Transverse colon (tissue), 4 donors: ENCODE measurements at regions not wholly inside any gene's neighbourhood (a gene's known extent, or its start where the extent isn't known, plus 50 kb on each side); places are given as distances from the start of the nearest gene placed in this dataset.

Experiments
- DNase-seq: peaks from one replicate; pipeline ENCODE4 v3.0.0-alpha.2; 2019
- H3K27ac ChIP-seq, 4 donors: fragments of 200-600 bp; sonication (generic); 2 replicates each; pipeline ENCODE4 v1.5.1; 2016 to 2018; ENCODE audit warnings: inconsistent platforms in 4 of 4
- H3K27me3 ChIP-seq: fragments of 200-600 bp; sonication (generic); 2 replicates; pipeline ENCODE4 v1.5.1; 2017; ENCODE audit warnings: inconsistent platforms
- H3K36me3 ChIP-seq, 4 donors: fragments of 200-600 bp; sonication (generic); 2 replicates each; pipeline ENCODE4 v1.5.1; 2017 to 2019; ENCODE audit warnings: inconsistent platforms in 4 of 4
- H3K4me1 ChIP-seq, 4 donors: fragments of 200-600 bp; sonication (generic); 2 replicates each; pipeline ENCODE4 v1.5.1; 2017 to 2020; ENCODE audit warnings: inconsistent platforms in 4 of 4
- H3K4me3 ChIP-seq, 4 donors: fragments of 200-600 bp; sonication (generic); 1 replicate in 1 of 4; 2 replicates in 3 of 4; pipeline versions ENCODE4 v1.5.1 to v1.6.1; 2017 to 2019; ENCODE audit warnings: inconsistent platforms in 4 of 4
- H3K9me3 ChIP-seq, 2 donors: fragments of 200-600 bp; sonication (generic); 2 replicates each; pipeline ENCODE4 v1.5.1; 2017 to 2019; ENCODE audit warnings: inconsistent platforms in 2 of 2
- CTCF ChIP-seq, 5 experiments: fragments of 200-600 bp in 3 of 5; fragments of 450-650 bp in 2 of 5; sonication (generic) in 3 of 5; IDR thresholded peaks; 1 replicate in 2 of 5; 2 replicates in 3 of 5; pipeline ENCODE4 v1.5.1; 2016 to 2017; ENCODE audit warnings: antibody characterized with exemption in 5 of 5, inconsistent platforms in 3 of 5, mild to moderate bottlenecking in 2 of 5, moderate library complexity in 1 of 5
- EP300 ChIP-seq: sonication (generic); formaldehyde crosslinking; IDR thresholded peaks from one replicate; pipeline ENCODE4 v1.6.1; 2017; ENCODE audit warnings: antibody characterized with exemption, low read depth
- POLR2A ChIP-seq: fragments of 450-650 bp; IDR thresholded peaks from one replicate; pipeline ENCODE4 v1.6.1; 2016; ENCODE audit warnings: antibody characterized with exemption, mild to moderate bottlenecking, moderate library complexity
- POLR2AphosphoS5 ChIP-seq, 3 donors: sonication (generic); formaldehyde crosslinking; IDR thresholded peaks; one replicate each; pipeline ENCODE4 v1.6.1; 2016; ENCODE audit warnings: antibody characterized with exemption in 3 of 3
- WGBS, 2 donors: methylation state at CpG; one replicate each; pipeline ENCODE4 v1.1.5; 2018; ENCODE audit warnings: low coverage in 1 of 2; 5-methylcytosine and 5-hydroxymethylcytosine counted together
- in situ Hi-C, 4 donors: fragments of 200-750 bp; cut with MboI; loops; one replicate each; pipeline versions ENCODE4 v1.15.0 to v1.15.1; 2017; ENCODE audit warnings: low sequenced_read_pairs in 3 of 4, low pct_ligation_motif_present in 1 of 4, low pct_unique_long_range_greater_than_20kb in 1 of 4
- intact Hi-C: fragments of 100-400 bp; cut with DNase I; formaldehyde crosslinking; loops from one replicate; pipeline ENCODE4 v1.15.1; 2023; ENCODE audit warnings: low total_unique reads

GRCh38 chr7:118794419-118794818 lies 569.9 kb downstream of the ANKRD7 start:
- Histone ChIP-seq H3K36me3 (no peaks in the 10 kb centered on the region), H3K9me3 (no peaks in the 10 kb centered on the region), H3K27ac (no peak overlapping the region), H3K4me3 (no peak overlapping the region), H3K4me1 (no peaks in the 10 kb centered on the region), H3K27me3 (no peaks in the 10 kb centered on the region)
- in situ Hi-C loops (no loop called here), intact Hi-C loops (no loop called here)
- no peak for TF ChIP-seq CTCF (IDR thresholded peaks at IDR 0.05)
- TF ChIP-seq POLR2A = no peak
- TF ChIP-seq POLR2AphosphoS5 (IDR thresholded peaks at IDR 0.05) = no peak
- no peak for TF ChIP-seq EP300
- WGBS, 2 donors = 9 to 30% methylated on average over 1 of the region's 1 CpG
- no peak for DNase-seq

DNA sequence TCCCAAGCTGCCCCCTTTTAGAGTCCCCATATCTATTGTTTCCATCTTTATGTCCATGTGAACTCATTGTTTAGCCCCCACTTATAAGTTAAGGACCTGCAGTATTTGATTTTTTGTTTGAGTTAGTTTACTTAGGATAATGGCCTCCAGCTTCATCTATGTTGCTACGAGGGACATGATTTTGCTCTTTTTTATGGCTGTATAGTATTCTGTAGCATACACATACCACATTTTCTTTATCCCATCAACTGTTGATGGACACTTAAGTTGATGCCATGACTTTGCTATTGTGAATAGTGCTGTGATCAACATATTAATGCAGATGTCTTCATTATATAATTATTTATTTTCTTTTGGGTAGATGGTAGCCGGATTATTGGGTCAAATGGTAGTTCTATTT lies 576.9 kb downstream of the ANKRD7 start:
- in situ Hi-C loops (no loop called here), intact Hi-C loops (no loop called here)
- WGBS, 2 donors = 75 to 85% methylated on average over 2 of the region's 2 CpGs

DNA sequence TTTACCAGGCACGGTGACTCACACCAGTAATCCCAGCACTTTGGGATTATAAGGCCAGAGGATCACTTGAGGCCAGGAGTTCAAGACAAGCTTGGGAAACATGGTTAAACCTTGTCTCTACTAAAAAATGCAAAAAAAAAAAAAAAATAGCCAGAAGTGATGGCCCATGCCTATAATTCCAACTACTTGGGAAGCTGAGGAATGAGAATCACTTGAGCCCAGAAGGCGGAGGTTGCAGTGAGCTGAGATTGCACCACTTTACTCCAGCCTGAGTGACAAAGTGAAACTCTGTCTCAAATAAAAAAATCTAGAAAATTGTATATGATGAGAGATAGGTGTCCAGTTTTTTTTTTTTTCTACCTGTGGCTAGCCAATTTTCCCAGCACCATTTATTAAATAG lies 578.2 kb downstream of the ANKRD7 start:
- Histone ChIP-seq H3K4me1 (no peaks in the 10 kb centered on the region), H3K36me3 (no peaks in the 10 kb centered on the region), H3K27ac (no peak overlapping the region), H3K27me3 (no peaks in the 10 kb centered on the region), H3K4me3 (no peak overlapping the region), H3K9me3 (no peaks in the 10 kb centered on the region)
- 86 to 90% methylated on average over 2 of the region's 2 CpGs for WGBS, 2 donors
- intact Hi-C loops = no loop called here
- TF ChIP-seq CTCF (IDR thresholded peaks at IDR 0.05) (no peak), EP300 (no peak), POLR2A (no peak), POLR2AphosphoS5 (IDR thresholded peaks at IDR 0.05) (no peak)
- no peak for DNase-seq
- in situ Hi-C loops = no loop called here

More for the DNA sequence above, 576.9 kb downstream of the ANKRD7 start:
- Histone ChIP-seq H3K36me3 (no peaks in the 10 kb centered on the region), H3K4me3 (no peak overlapping the region), H3K27ac (no peak overlapping the region), H3K27me3 (no peaks in the 10 kb centered on the region), H3K9me3 (no peaks in the 10 kb centered on the region), H3K4me1 (no peaks in the 10 kb centered on the region)
- no peak for TF ChIP-seq POLR2AphosphoS5 (IDR thresholded peaks at IDR 0.05)
- no peak for TF ChIP-seq POLR2A
- TF ChIP-seq EP300 = no peak
- TF ChIP-seq CTCF (IDR thresholded peaks at IDR 0.05) = no peak
- DNase-seq = no peak

DNA sequence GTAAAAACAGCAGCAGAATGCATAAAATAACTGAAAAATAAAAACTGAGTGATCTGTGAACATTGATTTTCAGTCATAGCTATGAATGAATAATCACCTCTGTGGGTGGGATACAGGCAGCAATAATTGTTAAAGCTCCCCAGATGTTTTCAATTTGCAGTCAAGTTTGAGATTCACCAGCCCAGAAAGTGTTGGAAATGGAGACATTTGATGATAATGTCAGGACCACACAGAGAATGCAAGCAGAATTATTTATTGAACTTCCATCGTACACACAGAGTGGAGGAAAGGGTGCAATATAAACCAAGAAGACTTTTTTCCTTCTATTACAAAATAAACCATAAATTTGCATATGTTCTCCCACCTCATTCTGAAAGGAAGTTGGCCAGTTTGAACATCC lies 601.7 kb downstream of the ANKRD7 start:
- intact Hi-C loops (no loop called here), in situ Hi-C loops (no loop called here)
- TF ChIP-seq POLR2AphosphoS5 (IDR thresholded peaks at IDR 0.05) (no peak), CTCF (IDR thresholded peaks at IDR 0.05) (no peak), EP300 (no peak), POLR2A (no peak)
- H3K27ac ChIP-seq = no peak overlapping the region
- no peak overlapping the region for H3K4me3 ChIP-seq
- H3K9me3 ChIP-seq = no peaks in the 10 kb centered on the region
- H3K27me3 ChIP-seq = no peaks in the 10 kb centered on the region
- WGBS, 2 donors = 9 to 49% methylated on average over 1 of the region's 1 CpG
- DNase-seq = no peak
- H3K36me3 ChIP-seq = no peaks in the 10 kb centered on the region
- no peaks in the 10 kb centered on the region for H3K4me1 ChIP-seq
